NB4 (cell line): ENCODE measurements at regions not wholly inside any gene's neighbourhood (a gene's known extent, or its start where the extent isn't known, plus 50 kb on each side); places are given as distances from the start of the nearest gene placed in this dataset.

Experiments
- CTCF ChIP-seq: IDR thresholded peaks from one replicate; pipeline ENCODE4 v1.5.1; 2012; ENCODE audit warnings: low read depth, low read length
- MAX ChIP-seq: IDR thresholded peaks from 2 replicates; pipeline ENCODE4 v1.6.1; 2011; ENCODE audit warnings: low read depth, low read length
- MYC ChIP-seq: IDR thresholded peaks from 2 replicates; pipeline ENCODE4 v1.6.1; 2011; ENCODE audit warnings: low read depth, low read length
- POLR2A ChIP-seq: IDR thresholded peaks from 2 replicates; pipeline ENCODE4 v1.6.1; 2011; ENCODE audit warnings: mild to moderate bottlenecking; ENCODE audit not compliant: insufficient read length; ENCODE audit errors: extremely low read depth

GRCh38 chr2:19226871-19227270, 131.6 kb downstream of the OSR1 start:
- TF ChIP-seq CTCF = no peak
- no peak for TF ChIP-seq POLR2A
- TF ChIP-seq MAX = no peak
- TF ChIP-seq MYC = no peak
